Ovary (tissue), 3 donors: ENCODE measurements at regions not wholly inside any gene's neighbourhood (a gene's known extent, or its start where the extent isn't known, plus 50 kb on each side); places are given as distances from the start of the nearest gene placed in this dataset.

Experiments
- EP300 ChIP-seq: sonication (generic); formaldehyde crosslinking; IDR thresholded peaks from one replicate; pipeline ENCODE4 v1.6.1; 2017; ENCODE audit warnings: antibody characterized with exemption
- TF ChIP-seq, protein P1 (sequence below), 3 donors: fragments of 450-650 bp in 2 of 3; fragments of 200-600 bp in 1 of 3; IDR thresholded peaks; one replicate each; pipeline versions ENCODE4 v1.5.1 to v1.8.0; 2016 to 2022; ENCODE audit warnings: antibody characterized with exemption in 3 of 3, mild to moderate bottlenecking in 1 of 3
- donor health status: DM: no; HTN: no; CAD: no.

DNA sequence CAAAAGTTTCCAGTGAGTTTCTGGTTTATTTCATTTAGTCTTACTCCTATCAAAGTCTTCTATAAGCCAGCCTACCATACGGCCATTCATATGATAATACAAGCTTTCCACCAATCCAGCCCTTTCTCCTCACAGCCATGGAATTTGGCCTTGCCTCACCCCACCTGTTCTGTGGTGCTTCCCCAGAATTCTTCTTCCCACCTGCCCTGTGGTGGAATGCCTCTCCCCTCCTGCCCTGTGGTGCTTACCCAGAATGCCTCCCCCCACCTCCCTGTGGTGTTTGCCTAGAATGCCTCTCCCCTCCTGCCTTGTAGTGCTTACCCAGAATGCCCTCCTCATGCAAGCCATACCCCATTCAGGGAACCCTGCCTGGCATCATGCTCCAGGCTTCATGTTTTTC lies 90.3 kb upstream of the APC start:
- TF ChIP-seq, protein P1, sequence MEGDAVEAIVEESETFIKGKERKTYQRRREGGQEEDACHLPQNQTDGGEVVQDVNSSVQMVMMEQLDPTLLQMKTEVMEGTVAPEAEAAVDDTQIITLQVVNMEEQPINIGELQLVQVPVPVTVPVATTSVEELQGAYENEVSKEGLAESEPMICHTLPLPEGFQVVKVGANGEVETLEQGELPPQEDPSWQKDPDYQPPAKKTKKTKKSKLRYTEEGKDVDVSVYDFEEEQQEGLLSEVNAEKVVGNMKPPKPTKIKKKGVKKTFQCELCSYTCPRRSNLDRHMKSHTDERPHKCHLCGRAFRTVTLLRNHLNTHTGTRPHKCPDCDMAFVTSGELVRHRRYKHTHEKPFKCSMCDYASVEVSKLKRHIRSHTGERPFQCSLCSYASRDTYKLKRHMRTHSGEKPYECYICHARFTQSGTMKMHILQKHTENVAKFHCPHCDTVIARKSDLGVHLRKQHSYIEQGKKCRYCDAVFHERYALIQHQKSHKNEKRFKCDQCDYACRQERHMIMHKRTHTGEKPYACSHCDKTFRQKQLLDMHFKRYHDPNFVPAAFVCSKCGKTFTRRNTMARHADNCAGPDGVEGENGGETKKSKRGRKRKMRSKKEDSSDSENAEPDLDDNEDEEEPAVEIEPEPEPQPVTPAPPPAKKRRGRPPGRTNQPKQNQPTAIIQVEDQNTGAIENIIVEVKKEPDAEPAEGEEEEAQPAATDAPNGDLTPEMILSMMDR (IDR thresholded peaks at IDR 0.05): no peak
- no peak for TF ChIP-seq EP300
